Suppressor macrophage treated with lipopolysaccharide for 4 hours (primary cell): ENCODE measurements at regions not wholly inside any gene's neighbourhood (a gene's known extent, or its start where the extent isn't known, plus 50 kb on each side); places are given as distances from the start of the nearest gene placed in this dataset.
A peak's percentile ranks its signal among the peaks of the same experiment; 100 is the strongest.

ENCODE experiments used
- DNase-seq: peaks from one replicate; pipeline ENCODE4 v3.0.0-alpha.2; 2020

- no peak for DNase-seq
Measured at GRCh38 chr9:26369093-26369492, 523.5 kb downstream of the CAAP1 start.

GRCh38 chr9:26368241-26368640 is 524.4 kb downstream of the CAAP1 start:
- DNase-seq, result no peak

- no peak for DNase-seq
Measured at GRCh38 chr9:26361010-26361409, 531.6 kb downstream of the CAAP1 start.

- no peak for DNase-seq
Measured at GRCh38 chr9:26358836-26359235, 533.8 kb downstream of the CAAP1 start.

GRCh38 chr9:26357803-26358344 is 534.7 kb downstream of the CAAP1 start:
- no peak for DNase-seq

GRCh38 chr9:26356491-26356890 is 536.1 kb downstream of the CAAP1 start:
- DNase-seq, result no peak

GRCh38 chr9:26346942-26347477 is 545.6 kb downstream of the CAAP1 start:
- no peak for DNase-seq

GRCh38 chr9:26341545-26341944 is 551.1 kb downstream of the CAAP1 start:
- DNase-seq, result no peak

GRCh38 chr9:26339796-26340195 is 552.8 kb downstream of the CAAP1 start:
- no peak for DNase-seq

- no peak for DNase-seq
Measured at GRCh38 chr9:26335116-26335515, 557.5 kb downstream of the CAAP1 start.

- no peak for DNase-seq
Measured at GRCh38 chr9:26334706-26335105, 557.9 kb downstream of the CAAP1 start.

- no peak for DNase-seq
Measured at GRCh38 chr9:26331223-26331622, 561.4 kb downstream of the CAAP1 start.

- DNase-seq, result no peak
Measured at GRCh38 chr9:26329974-26330373, 562.6 kb downstream of the CAAP1 start.

GRCh38 chr9:26326563-26326962 is 566.0 kb downstream of the CAAP1 start:
- peak; percentile 43 for DNase-seq

- DNase-seq, result no peak
Measured at GRCh38 chr9:26325444-26325829, 567.2 kb downstream of the CAAP1 start.

- no peak for DNase-seq
Measured at GRCh38 chr9:26324786-26325443, 567.7 kb downstream of the CAAP1 start.

GRCh38 chr9:26321935-26322334 is 570.7 kb downstream of the CAAP1 start:
- no peak for DNase-seq

GRCh38 chr9:26319859-26320258 is 572.7 kb downstream of the CAAP1 start:
- no peak for DNase-seq

- DNase-seq, result no peak
Measured at GRCh38 chr9:26313108-26313507, 579.5 kb downstream of the CAAP1 start.

- no peak for DNase-seq
Measured at GRCh38 chr9:26311463-26311995, 581.1 kb downstream of the CAAP1 start.

- no peak for DNase-seq
Measured at GRCh38 chr9:26310294-26310693, 582.3 kb downstream of the CAAP1 start.

GRCh38 chr9:26308328-26308727 is 584.3 kb downstream of the CAAP1 start:
- no peak for DNase-seq

- DNase-seq, result no peak
Measured at GRCh38 chr9:26301659-26302058, 590.9 kb downstream of the CAAP1 start.

GRCh38 chr9:26301046-26301445 is 591.6 kb downstream of the CAAP1 start:
- no peak for DNase-seq
